Endodermal cell (in vitro differentiated cells): ENCODE measurements at regions not wholly inside any gene's neighbourhood (a gene's known extent, or its start where the extent isn't known, plus 50 kb on each side); places are given as distances from the start of the nearest gene placed in this dataset.
"Not testable (repeated sequence)": the region's sequence is repeated elsewhere in the genome, so short reads cannot be mapped to it uniquely, and the experiment has no call there.

Experiments
- DNase-seq: peaks from one replicate; pipeline ENCODE4 v3.0.0-alpha.2; 2017
- H3K27ac ChIP-seq: 2 replicates; pipeline ENCODE4 v1.5.1; 2013; ENCODE audit warnings: mild to moderate bottlenecking, low read depth, low read length, moderate library complexity
- H3K27me3 ChIP-seq: 2 replicates; pipeline ENCODE4 v1.6.1; 2013; ENCODE audit warnings: mild to moderate bottlenecking, low read length, moderate library complexity; ENCODE audit not compliant: insufficient read depth, control insufficient read depth, poor library complexity, severe bottlenecking
- H3K36me3 ChIP-seq: 2 replicates; pipeline ENCODE4 v1.7.0; 2013; ENCODE audit warnings: mild to moderate bottlenecking, low read length, moderate library complexity; ENCODE audit not compliant: control insufficient read depth, insufficient read depth
- H3K4me1 ChIP-seq: one replicate; pipeline ENCODE4 v1.7.0; 2013; ENCODE audit warnings: low read length; ENCODE audit not compliant: control insufficient read depth, insufficient read depth
- H3K4me3 ChIP-seq: 2 replicates; pipeline ENCODE4 v1.5.1; 2013; ENCODE audit warnings: mild to moderate bottlenecking, low read length, moderate library complexity
- H3K9ac ChIP-seq: 2 replicates; pipeline ENCODE4 v1.6.1; 2013; ENCODE audit warnings: mild to moderate bottlenecking, low read length, moderate library complexity; ENCODE audit not compliant: poor library complexity, severe bottlenecking; ENCODE audit errors: extremely low read depth
- H3K9me3 ChIP-seq: 2 replicates; pipeline ENCODE4 v1.6.1; 2013; ENCODE audit warnings: mild to moderate bottlenecking, low read length, moderate library complexity; ENCODE audit not compliant: control insufficient read depth
- H3K27ac Mint-ChIP-seq: 2 replicates; pipeline ENCODE4 v1.8.0; 2020; ENCODE audit warnings: mixed read lengths
- H3K27me3 Mint-ChIP-seq: 2 replicates; pipeline ENCODE4 v1.8.0; 2021; ENCODE audit warnings: mild to moderate bottlenecking, mixed read lengths; ENCODE audit not compliant: insufficient read depth
- H3K36me3 Mint-ChIP-seq: 2 replicates; pipeline ENCODE4 v1.8.0; 2020; ENCODE audit warnings: low read depth, mixed read lengths
- H3K4me1 Mint-ChIP-seq: 2 replicates; pipeline ENCODE4 v1.8.0; 2020; ENCODE audit warnings: mixed read lengths
- H3K4me3 Mint-ChIP-seq: 2 replicates; pipeline ENCODE4 v1.8.0; 2020; ENCODE audit warnings: mild to moderate bottlenecking, moderate library complexity, mixed read lengths
- H3K9me3 Mint-ChIP-seq: 2 replicates; pipeline ENCODE4 v1.8.0; 2020; ENCODE audit warnings: mild to moderate bottlenecking, mixed read lengths
- CTCF ChIP-seq: fragments of 200-600 bp; sonication (generic); conservative IDR thresholded peaks from 2 replicates; pipeline ENCODE4 v1.5.0; 2021; ENCODE audit warnings: antibody characterized with exemption, mild to moderate bottlenecking
- WGBS, 2 experiments: methylation state at CpG; one replicate each; pipeline versions ENCODE4 v1.1.5 to v1.1.7; 2013; ENCODE audit warnings: missing lambda C conversion rate in 2 of 2, mixed read lengths in 1 of 2; ENCODE audit not compliant: insufficient coverage in 1 of 2, insufficient read length in 1 of 2; 5-methylcytosine and 5-hydroxymethylcytosine counted together

- no peak for DNase-seq
- peaks cover 22% of the 10 kb centered on the region for H3K36me3 Mint-ChIP-seq
- Histone ChIP-seq H3K9ac (no peak overlapping the region), H3K27ac (no peak overlapping the region), H3K36me3 (no peaks in the 10 kb centered on the region), H3K4me3 (no peak overlapping the region), H3K27me3 (no peaks in the 10 kb centered on the region), H3K9me3 (peaks cover 20% of the 10 kb centered on the region), H3K4me1 (peaks cover 9% of the 10 kb centered on the region)
- no peak overlapping the region for H3K27ac Mint-ChIP-seq
- peaks cover 22% of the 10 kb centered on the region for H3K4me1 Mint-ChIP-seq
- WGBS, 2 experiments: 67 to 95% methylated on average over 1 of the region's 1 CpG
- peaks cover 29% of the 10 kb centered on the region for H3K9me3 Mint-ChIP-seq
- no peak overlapping the region for H3K4me3 Mint-ChIP-seq
- H3K27me3 Mint-ChIP-seq: no peaks in the 10 kb centered on the region
- no peak for TF ChIP-seq CTCF
These were observed 404.2 kb downstream of the STK39 start for GRCh38 chr2:167843217-167843616.

GRCh38 chr2:167842047-167842446, 405.3 kb downstream of the STK39 start:
- Histone ChIP-seq H3K27ac (no peak overlapping the region), H3K27me3 (no peaks in the 10 kb centered on the region), H3K36me3 (no peaks in the 10 kb centered on the region), H3K4me3 (no peak overlapping the region), H3K9ac (no peak overlapping the region), H3K4me1 (peaks cover 9% of the 10 kb centered on the region), H3K9me3 (peaks cover 15% of the 10 kb centered on the region)
- H3K4me1 Mint-ChIP-seq: peaks cover 22% of the 10 kb centered on the region
- H3K4me3 Mint-ChIP-seq: no peak overlapping the region
- no peak overlapping the region for H3K27ac Mint-ChIP-seq
- peaks cover 12% of the 10 kb centered on the region for H3K36me3 Mint-ChIP-seq
- TF ChIP-seq CTCF: no peak
- no peak for DNase-seq
- H3K27me3 Mint-ChIP-seq: no peaks in the 10 kb centered on the region
- peaks cover 19% of the 10 kb centered on the region for H3K9me3 Mint-ChIP-seq
- WGBS, 2 experiments: 100% methylated on average over 1 of the region's 1 CpG

GRCh38 chr2:167835290-167835689, 412.1 kb downstream of the STK39 start:
- 95 to 100% methylated on average over 2 to 8 of the region's 8 CpGs for WGBS, 2 experiments

GRCh38 chr2:167834707-167835106, 412.7 kb downstream of the STK39 start:
- H3K4me1 ChIP-seq: no peaks in the 10 kb centered on the region
- H3K27ac ChIP-seq: no peak overlapping the region
- no peak for TF ChIP-seq CTCF
- H3K27me3 ChIP-seq: no peaks in the 10 kb centered on the region
- Mint-ChIP-seq H3K4me3 (no peak overlapping the region), H3K4me1 (peaks cover 11% of the 10 kb centered on the region), H3K27me3 (no peaks in the 10 kb centered on the region), H3K27ac (no peak overlapping the region), H3K36me3 (peaks cover 4% of the 10 kb centered on the region), H3K9me3 (peaks cover 25% of the 10 kb centered on the region)
- no peak overlapping the region for H3K4me3 ChIP-seq
- H3K9ac ChIP-seq: no peak overlapping the region
- no peaks in the 10 kb centered on the region for H3K36me3 ChIP-seq
- H3K9me3 ChIP-seq: no peaks in the 10 kb centered on the region
- no peak for DNase-seq
- 95 to 100% methylated on average over 1 to 5 of the region's 5 CpGs for whole genome bisulfite sequencing, 2 experiments

More at GRCh38 chr2:167835290-167835689, 412.1 kb downstream of the STK39 start:
- H3K27me3 ChIP-seq, H3K27ac ChIP-seq, H3K9me3 ChIP-seq, H3K36me3 Mint-ChIP-seq, H3K27me3 Mint-ChIP-seq, H3K9ac ChIP-seq, H3K27ac Mint-ChIP-seq, H3K4me3 ChIP-seq, H3K4me1 ChIP-seq, DNase-seq, H3K4me3 Mint-ChIP-seq, H3K36me3 ChIP-seq: not testable (repeated sequence)
- H3K9me3 Mint-ChIP-seq: peaks cover 25% of the 10 kb centered on the region
- H3K4me1 Mint-ChIP-seq: peaks cover 10% of the 10 kb centered on the region
